OCI-LY3 (cell line): ENCODE measurements at regions not wholly inside any gene's neighbourhood (a gene's known extent, or its start where the extent isn't known, plus 50 kb on each side); places are given as distances from the start of the nearest gene placed in this dataset.

Experiments
- H2AFZ ChIP-seq: fragments of 200-600, 300-600 bp; shearing (Covaris generic); 2 replicates; pipeline ENCODE4 v1.6.0; 2014; ENCODE audit warnings: antibody characterized with exemption, low read depth, low read length
- H3K27ac ChIP-seq: fragments of 200-600, 300-600 bp; sonication (generic); 2 replicates; pipeline ENCODE4 v1.5.1; 2014; ENCODE audit warnings: mild to moderate bottlenecking, low read length, moderate library complexity, mixed read lengths
- H3K27me3 ChIP-seq: fragments of 200-600, 300-600 bp; sonication (generic); 2 replicates; pipeline ENCODE4 v1.6.1; 2014; ENCODE audit warnings: low read depth, low read length, mixed read lengths
- H3K36me3 ChIP-seq: fragments of 200-600, 300-600 bp; sonication (generic); replicated peaks from 2 replicates; pipeline ENCODE3; 2014; ENCODE audit warnings: low read depth, low read length, mixed read lengths
- H3K4me1 ChIP-seq: fragments of 300-600, 200-600 bp; sonication (generic); 2 replicates; pipeline ENCODE4 v1.6.1; 2014; ENCODE audit warnings: low read length, mixed read lengths
- H3K4me2 ChIP-seq: fragments of 200-600, 300-600 bp; sonication (generic); 2 replicates; pipeline ENCODE4 v1.6.1; 2014; ENCODE audit warnings: low read length, mixed read lengths
- H3K4me3 ChIP-seq: fragments of 300-600, 200-600 bp; sonication (generic); 2 replicates; pipeline ENCODE4 v1.5.1; 2014; ENCODE audit warnings: antibody characterized with exemption, mild to moderate bottlenecking, low read length, moderate library complexity
- H3K79me2 ChIP-seq: fragments of 300-600, 200-600 bp; shearing (Covaris generic); 2 replicates; pipeline ENCODE4 v1.6.1; 2014; ENCODE audit warnings: mild to moderate bottlenecking, low read length, mixed read lengths
- H3K9ac ChIP-seq: fragments of 300-600, 200-600 bp; shearing (Covaris generic); 2 replicates; pipeline ENCODE4 v1.6.0; 2014; ENCODE audit warnings: mild to moderate bottlenecking, low read length, moderate library complexity
- H3K9me3 ChIP-seq: fragments of 200-600, 300-600 bp; shearing (Covaris generic); 2 replicates; pipeline ENCODE4 v1.6.1; 2014; ENCODE audit warnings: low read length, mixed read lengths; ENCODE audit not compliant: insufficient read depth
- H4K20me1 ChIP-seq: fragments of 200-600, 300-600 bp; sonication (generic); 2 replicates; pipeline ENCODE4 v1.6.1; 2016; ENCODE audit warnings: low read length, mixed read lengths; ENCODE audit not compliant: insufficient read depth
- EZH2phosphoT487 ChIP-seq: fragments of 200-600 bp; shearing (Covaris generic); IDR thresholded peaks from 2 replicates; pipeline ENCODE4 v1.6.1; 2018; ENCODE audit warnings: antibody characterized with exemption, mixed run types, low read depth
- TF ChIP-seq, protein P1 (sequence below): fragments of 200-600, 300-600 bp; sonication (generic); IDR thresholded peaks from 2 replicates; pipeline ENCODE4 v1.5.1; 2014; ENCODE audit warnings: antibody characterized with exemption, low read length, low read depth

DNA sequence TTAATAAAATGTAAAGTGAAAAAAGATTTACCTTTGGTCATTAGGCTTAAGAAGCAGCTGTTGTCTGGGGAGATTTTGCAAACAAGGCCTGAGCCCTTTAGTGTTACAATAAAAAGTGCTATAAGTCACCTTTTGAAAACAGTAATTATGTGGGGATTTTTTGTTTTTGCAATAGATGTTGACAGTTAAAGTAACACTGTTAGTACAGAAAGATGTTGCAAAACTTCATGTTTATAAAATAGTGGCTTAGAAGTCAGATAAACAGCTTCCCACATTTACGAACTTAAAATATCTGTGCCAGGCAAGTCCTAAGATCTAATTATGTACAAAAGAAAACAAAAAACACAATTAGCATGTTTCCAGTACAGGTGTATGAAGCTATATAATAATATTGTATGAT, 138.0 kb upstream of the IRS2 start:
- Histone ChIP-seq H3K4me1 (no peaks in the 10 kb centered on the region), H3K9ac (no peak overlapping the region), H3K36me3 (no peaks in the 10 kb centered on the region), H3K79me2 (no peaks in the 10 kb centered on the region), H3K9me3 (no peaks in the 10 kb centered on the region), H3K4me2 (no peak overlapping the region), H3K27ac (no peak overlapping the region), H2AFZ (no peak overlapping the region), H4K20me1 (no peaks in the 10 kb centered on the region), H3K27me3 (no peaks in the 10 kb centered on the region), H3K4me3 (no peak overlapping the region)
- TF ChIP-seq EZH2phosphoT487 = no peak
- TF ChIP-seq, protein P1, sequence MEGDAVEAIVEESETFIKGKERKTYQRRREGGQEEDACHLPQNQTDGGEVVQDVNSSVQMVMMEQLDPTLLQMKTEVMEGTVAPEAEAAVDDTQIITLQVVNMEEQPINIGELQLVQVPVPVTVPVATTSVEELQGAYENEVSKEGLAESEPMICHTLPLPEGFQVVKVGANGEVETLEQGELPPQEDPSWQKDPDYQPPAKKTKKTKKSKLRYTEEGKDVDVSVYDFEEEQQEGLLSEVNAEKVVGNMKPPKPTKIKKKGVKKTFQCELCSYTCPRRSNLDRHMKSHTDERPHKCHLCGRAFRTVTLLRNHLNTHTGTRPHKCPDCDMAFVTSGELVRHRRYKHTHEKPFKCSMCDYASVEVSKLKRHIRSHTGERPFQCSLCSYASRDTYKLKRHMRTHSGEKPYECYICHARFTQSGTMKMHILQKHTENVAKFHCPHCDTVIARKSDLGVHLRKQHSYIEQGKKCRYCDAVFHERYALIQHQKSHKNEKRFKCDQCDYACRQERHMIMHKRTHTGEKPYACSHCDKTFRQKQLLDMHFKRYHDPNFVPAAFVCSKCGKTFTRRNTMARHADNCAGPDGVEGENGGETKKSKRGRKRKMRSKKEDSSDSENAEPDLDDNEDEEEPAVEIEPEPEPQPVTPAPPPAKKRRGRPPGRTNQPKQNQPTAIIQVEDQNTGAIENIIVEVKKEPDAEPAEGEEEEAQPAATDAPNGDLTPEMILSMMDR = no peak

DNA sequence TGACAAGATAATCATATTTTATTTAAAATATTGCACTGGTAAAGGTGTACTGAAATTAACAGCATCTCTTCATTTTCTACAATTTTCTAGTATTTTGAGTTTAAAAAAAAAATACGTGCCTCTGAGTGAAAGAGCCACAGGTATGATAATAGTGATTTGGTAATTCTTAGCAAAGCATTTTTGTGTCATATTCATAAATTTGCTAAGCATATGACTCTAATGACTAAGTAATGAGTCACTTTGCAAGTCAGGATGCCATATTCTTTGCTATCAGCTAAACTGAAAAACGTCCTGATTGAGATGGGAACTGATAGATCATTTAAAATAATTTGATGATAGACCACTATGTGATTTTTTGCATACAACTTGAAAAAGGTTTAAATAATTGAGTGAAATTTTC, 136.1 kb upstream of the IRS2 start:
- no peak for TF ChIP-seq EZH2phosphoT487
- TF ChIP-seq, protein P1 = no peak
- Histone ChIP-seq H3K36me3 (no peaks in the 10 kb centered on the region), H2AFZ (no peak overlapping the region), H3K9ac (no peak overlapping the region), H3K27ac (no peak overlapping the region), H3K4me3 (no peak overlapping the region), H3K4me2 (no peak overlapping the region), H3K9me3 (no peaks in the 10 kb centered on the region), H3K4me1 (no peaks in the 10 kb centered on the region), H3K27me3 (no peaks in the 10 kb centered on the region), H4K20me1 (no peaks in the 10 kb centered on the region), H3K79me2 (no peaks in the 10 kb centered on the region)

DNA sequence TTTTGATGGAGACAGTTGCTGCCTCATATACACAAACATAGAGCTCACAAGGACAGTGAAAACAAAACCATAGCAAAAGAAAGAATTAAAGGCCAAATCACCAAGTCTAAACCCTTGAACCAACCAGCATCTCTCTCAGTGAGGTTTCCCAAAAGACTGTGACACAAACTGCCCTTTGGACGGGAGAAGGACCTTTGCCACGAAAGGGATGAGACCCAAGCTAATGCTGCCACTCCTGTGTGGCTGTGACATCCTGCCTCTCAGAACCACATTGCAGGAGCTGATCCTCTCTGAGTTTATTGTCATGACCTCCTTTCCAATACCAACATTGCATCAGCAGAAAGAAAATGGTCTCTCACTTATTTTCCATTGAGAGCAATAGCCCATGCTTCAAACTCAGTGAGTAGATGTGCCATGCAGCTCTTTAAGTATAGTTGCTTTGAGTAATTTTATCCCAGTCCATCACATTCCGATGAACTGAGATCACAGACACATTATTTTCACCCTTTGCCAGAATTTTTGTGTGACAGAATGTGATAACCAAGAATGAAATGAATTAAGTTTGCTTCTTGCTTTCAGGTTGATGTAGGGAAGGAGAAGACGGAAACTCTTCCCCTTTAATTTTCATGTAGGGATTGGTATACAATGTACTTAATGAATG, 133.5 kb upstream of the IRS2 start:
- Histone ChIP-seq H4K20me1 (no peaks in the 10 kb centered on the region), H3K36me3 (no peaks in the 10 kb centered on the region), H3K27ac (no peak overlapping the region), H3K79me2 (no peaks in the 10 kb centered on the region), H3K27me3 (no peaks in the 10 kb centered on the region), H3K4me3 (no peak overlapping the region), H3K9ac (no peak overlapping the region), H3K4me1 (no peaks in the 10 kb centered on the region), H3K4me2 (no peak overlapping the region), H2AFZ (no peak overlapping the region), H3K9me3 (no peaks in the 10 kb centered on the region)
- no peak for TF ChIP-seq EZH2phosphoT487
- TF ChIP-seq, protein P1 = no peak

DNA sequence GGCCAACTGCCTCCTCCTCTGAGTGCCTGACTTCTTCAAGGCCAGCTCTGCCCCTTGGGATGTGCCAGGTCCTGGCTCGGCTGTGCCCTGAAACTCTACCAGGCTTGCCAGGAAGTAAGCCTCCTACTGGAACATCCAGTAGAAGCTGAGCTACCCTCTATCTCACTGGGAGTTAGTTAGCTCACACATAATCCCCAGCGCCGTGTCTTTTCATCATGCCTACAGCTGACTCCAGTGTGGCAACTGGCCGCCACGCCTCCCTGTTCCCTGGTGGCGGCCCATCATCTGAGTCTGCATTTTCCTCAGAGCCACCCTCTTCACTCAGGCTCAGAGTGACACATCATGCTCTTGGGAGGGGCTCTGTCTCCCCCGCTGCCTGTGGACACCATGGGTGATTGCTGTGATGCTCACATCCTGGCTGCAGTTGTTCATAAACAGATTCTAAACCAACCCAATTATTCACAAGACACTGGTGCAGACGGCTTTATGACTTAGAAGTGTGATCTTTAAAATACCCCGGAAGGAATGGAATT, 131.9 kb upstream of the IRS2 start:
- no peaks in the 10 kb centered on the region; the same call in 1 of the 2 replicates for H3K9me3 ChIP-seq
- H3K36me3 ChIP-seq = no peaks in the 10 kb centered on the region
- no peaks in the 10 kb centered on the region for H4K20me1 ChIP-seq
- no peaks in the 10 kb centered on the region for H3K27me3 ChIP-seq
- H3K4me3 ChIP-seq = no peak overlapping the region
- no peak overlapping the region for H3K27ac ChIP-seq
- H3K9ac ChIP-seq = no peak overlapping the region
- TF ChIP-seq EZH2phosphoT487 = no peak
- TF ChIP-seq, protein P1 = no peak
- H3K4me1 ChIP-seq = no peaks in the 10 kb centered on the region
- no peaks in the 10 kb centered on the region for H3K79me2 ChIP-seq
- H2AFZ ChIP-seq = no peak overlapping the region
- H3K4me2 ChIP-seq = no peak overlapping the region
